HepG2 (cell line): ENCODE measurements at regions not wholly inside any gene's neighbourhood (a gene's known extent, or its start where the extent isn't known, plus 50 kb on each side); places are given as distances from the start of the nearest gene placed in this dataset.

Experiments
- ATAC-seq: fragments of 200-7000 bp; cut with Tn5 transposase; 3 replicates; pipeline ENCODE4 v1.9.1; 2020; ENCODE audit warnings: mild to moderate bottlenecking, moderate library complexity
- BruUV-seq: library from RNA; stranded (reverse); fragments of 400-500 nt; replicated peaks from 2 replicates; lab custom pipeline; 2021; lab: Mats Ljungman, UMichigan
- CTCF ChIA-PET: fragments of 300-600 bp; formaldehyde crosslinking; extraction: SDS; loops from one replicate; lab custom pipeline; 2021; ENCODE audit warnings: low total read pairs, inconsistent platforms, low intra/inter-chr PET ratio; lab: Yijun Ruan, JAX
- POLR2A ChIA-PET: fragments of 350-600 bp; sonication (Branson Sonifier 250); formaldehyde crosslinking; loops from one replicate; lab custom pipeline; 2020; ENCODE audit warnings: antibody characterized with exemption, inconsistent platforms; lab: Yijun Ruan, JAX
- DNase-seq: peaks from one replicate; pipeline ENCODE4 v3.0.0-alpha.2; 2015; ENCODE audit warnings: low spot score
- FAIRE-seq: peaks from 3 replicates; lab custom pipeline; 2011; peaks lifted over from hg19 to GRCh38; lab: Jason Lieb, UNC
- H2AFZ ChIP-seq: one replicate; pipeline ENCODE4 v1.6.1; 2011; ENCODE audit warnings: low read length, inconsistent platforms
- H3K27ac ChIP-seq: fragments of 300-600 bp; 3 replicates; pipeline ENCODE4 v1.8.0; 2011; ENCODE audit warnings: mixed run types, mild to moderate bottlenecking, mixed read lengths, low read length, inconsistent platforms; ENCODE audit not compliant: insufficient read depth; ENCODE audit errors: extremely low read length
- H3K27me3 ChIP-seq, 2 experiments: fragments of 200-600 bp in 1 of 2; 2 replicates in 1 of 2; 3 replicates in 1 of 2; pipeline versions ENCODE4 v1.6.0 to v1.8.0; 2011; ENCODE audit warnings: low read length in 2 of 2, mild to moderate bottlenecking in 2 of 2, moderate library complexity in 2 of 2, inconsistent platforms in 1 of 2; ENCODE audit not compliant: insufficient read depth in 2 of 2, control insufficient read depth in 1 of 2
- H3K36me3 ChIP-seq, 2 experiments: fragments of 200-600 bp in 1 of 2; replicated peaks in 1 of 2; 2 replicates in 1 of 2; 3 replicates in 1 of 2; pipeline versions ENCODE4 v1.5.1 to v1.8.0; 2011; ENCODE audit warnings: low read length in 2 of 2, inconsistent platforms in 1 of 2; ENCODE audit not compliant: insufficient read depth in 2 of 2, control insufficient read depth in 1 of 2
- H3K4me1 ChIP-seq: 2 replicates; pipeline ENCODE4 v1.5.1; 2012; ENCODE audit warnings: low read length, inconsistent platforms; ENCODE audit not compliant: insufficient read depth
- H3K4me2 ChIP-seq: 2 replicates; pipeline ENCODE4 v1.6.0; 2011; ENCODE audit warnings: low read depth, low read length, inconsistent platforms
- H3K4me3 ChIP-seq, 3 experiments: fragments of 200-600 bp in 1 of 3; sonication (generic), shearing (Covaris generic) in 1 of 3; replicated peaks in 1 of 3; 2 replicates each; pipeline ENCODE4 v1.5.1; 2011 to 2016; ENCODE audit warnings: low read length in 3 of 3, inconsistent platforms in 2 of 3, low read depth in 2 of 3, mild to moderate bottlenecking in 2 of 3, control low read depth in 1 of 3, mixed read lengths in 1 of 3; ENCODE audit not compliant: insufficient read depth in 1 of 3
- H3K79me2 ChIP-seq: one replicate; pipeline ENCODE4 v1.6.1; 2011; ENCODE audit warnings: low read length, inconsistent platforms; ENCODE audit not compliant: insufficient read depth
- H3K9ac ChIP-seq: 2 replicates; pipeline ENCODE4 v1.6.0; 2011; ENCODE audit warnings: mild to moderate bottlenecking, low read depth, low read length, inconsistent platforms; ENCODE audit not compliant: insufficient read depth
- H3K9me3 ChIP-seq: 2 replicates; pipeline ENCODE4 v1.5.1; 2012; ENCODE audit warnings: mild to moderate bottlenecking, low read length
- H4K20me1 ChIP-seq: 2 replicates; pipeline ENCODE4 v1.6.0; 2011; ENCODE audit warnings: inconsistent platforms, mild to moderate bottlenecking, low read length, moderate library complexity; ENCODE audit not compliant: insufficient read depth
- ERF ChIP-seq: IDR thresholded peaks from 2 replicates; pipeline ENCODE4 v1.6.1; 2018; ENCODE audit warnings: missing biosample characterization, missing genetic modification reagents
- FOXA1 ChIP-seq, 2 experiments: fragments of 450-650 bp in 1 of 2; sonication (generic) in 1 of 2; formaldehyde crosslinking in 1 of 2; IDR thresholded peaks; 2 replicates each; pipeline versions ENCODE4 v1.4.0 to v1.6.1; 2016 to 2020; ENCODE audit warnings: missing genetic modification reagents in 1 of 2
- HHEX ChIP-seq: IDR thresholded peaks from 2 replicates; pipeline ENCODE4 v1.6.1; 2016; ENCODE audit warnings: control low read depth
- IRF9 ChIP-seq: sonication (generic); formaldehyde crosslinking; IDR thresholded peaks from 2 replicates; pipeline ENCODE4 v1.8.0; 2022; ENCODE audit warnings: missing genetic modification reagents, mild to moderate bottlenecking, borderline replicate concordance
- MAFF ChIP-seq: IDR thresholded peaks from 2 replicates; pipeline ENCODE4 v1.6.1; 2011; ENCODE audit warnings: low read depth, low read length, improper control_type of control experiment
- MZF1 ChIP-seq: sonication (generic); formaldehyde crosslinking; IDR thresholded peaks from 2 replicates; pipeline ENCODE4 v1.8.1; 2023; ENCODE audit warnings: mild to moderate bottlenecking, missing genetic modification reagents, borderline replicate concordance
- NFRKB ChIP-seq: fragments of 450-650 bp; IDR thresholded peaks from 2 replicates; pipeline ENCODE4 v1.6.1; 2017
- PAX8 ChIP-seq: sonication (generic); formaldehyde crosslinking; IDR thresholded peaks from 2 replicates; pipeline ENCODE4 v1.8.0; 2022; ENCODE audit warnings: mild to moderate bottlenecking, missing genetic modification reagents, borderline replicate concordance
- POGK ChIP-seq: sonication (generic); formaldehyde crosslinking; conservative IDR thresholded peaks from 2 replicates; pipeline ENCODE4 v1.8.0; 2022; ENCODE audit warnings: mild to moderate bottlenecking, moderate library complexity, missing genetic modification reagents
- SAP130 ChIP-seq: IDR thresholded peaks from 2 replicates; pipeline ENCODE4 v1.6.1; 2016; ENCODE audit warnings: low read depth
- SMC3 ChIP-seq: IDR thresholded peaks from 2 replicates; pipeline ENCODE4 v1.6.1; 2011; ENCODE audit warnings: low read length, improper control_type of control experiment
- SOX13 ChIP-seq, 3 experiments: fragments of 450-650 bp in 1 of 3; sonication (generic) in 1 of 3; formaldehyde crosslinking in 1 of 3; IDR thresholded peaks in 2 of 3; conservative IDR thresholded peaks in 1 of 3; 2 replicates each; pipeline versions ENCODE4 v1.5.0 to v1.6.1; 2016 to 2020; ENCODE audit warnings: antibody characterized with exemption in 1 of 3, mild to moderate bottlenecking in 1 of 3, missing compliant biosample characterization in 1 of 3, missing genetic modification reagents in 1 of 3, moderate library complexity in 1 of 3
- ZBED4 ChIP-seq: sonication (generic); formaldehyde crosslinking; IDR thresholded peaks from 2 replicates; pipeline ENCODE4 v1.4.0; 2020; ENCODE audit warnings: missing genetic modification reagents, borderline replicate concordance
- ZBTB43 ChIP-seq: sonication (generic); formaldehyde crosslinking; conservative IDR thresholded peaks from 2 replicates; pipeline ENCODE4 v1.4.0; 2020; ENCODE audit warnings: missing genetic modification reagents
- ZSCAN31 ChIP-seq: sonication (generic); formaldehyde crosslinking; IDR thresholded peaks from 2 replicates; pipeline ENCODE4 v1.5.0; 2020; ENCODE audit warnings: low read depth, mild to moderate bottlenecking, missing genetic modification reagents
- WGBS: methylation state at CpG from one replicate; pipeline ENCODE4 v1.1.6; 2017; ENCODE audit warnings: low lambda C conversion rate; 5-methylcytosine and 5-hydroxymethylcytosine counted together
- in situ Hi-C: cut with HindIII; loops from 2 replicates; pipeline ENCODE4 v1.10.0; 2017; ENCODE audit warnings: low pct_unique_long_range_greater_than_20kb; ENCODE audit not compliant: extremely low pct_ligation_motif_present
- intact Hi-C: fragments of 100-400 bp; cut with micrococcal nuclease; formaldehyde crosslinking; loops from one replicate; pipeline ENCODE4 v1.10.0; 2022; ENCODE audit not compliant: unreplicated experiment

- intact Hi-C loops (no loop called here), in situ Hi-C loops (no loop called here)
- ATAC-seq = no peak
- H3K36me3 ChIP-seq = no peaks in the 10 kb centered on the region
- no peak overlapping the region for H3K9ac ChIP-seq
- H2AFZ ChIP-seq = no peak overlapping the region
- DNase-seq = no peak
- TF ChIP-seq SOX13 (IDR thresholded peaks at IDR 0.05) (no peak), SOX13 (CRISPR knock-in tag; conservative IDR thresholded peaks at IDR 0.05 in 1 of 2, IDR thresholded peaks at IDR 0.05 in 1 of 2) (no peak), FOXA1 (IDR thresholded peaks at IDR 0.05) (no peak), FOXA1 (CRISPR knock-in tag; IDR thresholded peaks at IDR 0.05) (no peak), IRF9 (CRISPR knock-in tag) (no peak), SAP130 (no peak), HHEX (CRISPR knock-in tag) (no peak), PAX8 (CRISPR knock-in tag) (no peak), MAFF (no peak), MZF1 (CRISPR knock-in tag) (no peak), SMC3 (no peak), ZBTB43 (CRISPR knock-in tag) (no peak), ZSCAN31 (CRISPR knock-in tag) (no peak), NFRKB (no peak), ERF (no peak), ZBED4 (CRISPR knock-in tag) (no peak), POGK (CRISPR knock-in tag) (no peak)
- BruUV-seq = no TSS peak
- no peaks in the 10 kb centered on the region for H3K79me2 ChIP-seq
- ChIA-PET CTCF (no interaction called here), POLR2A (no interaction called here)
- H4K20me1 ChIP-seq = no peaks in the 10 kb centered on the region
- H3K4me1 ChIP-seq = no peaks in the 10 kb centered on the region
- 1% methylated on average over 5 of the region's 5 CpGs for WGBS
- no peak overlapping the region for H3K4me3 ChIP-seq
- no peak overlapping the region for H3K4me2 ChIP-seq
- no peaks in the 10 kb centered on the region for H3K9me3 ChIP-seq
- H3K27ac ChIP-seq = no peak overlapping the region
- no peak for FAIRE-seq
- H3K27me3 ChIP-seq = peaks cover 0 to 15% of the 10 kb centered on the region in 2 experiments; a peak in 2 of 5 replicates
Measured at GRCh38 chr3:182671942-182672341, 121.4 kb upstream of the ATP11B start.
